Ishikawa (cell line): ENCODE measurements at regions not wholly inside any gene's neighbourhood (a gene's known extent, or its start where the extent isn't known, plus 50 kb on each side); places are given as distances from the start of the nearest gene placed in this dataset.

ENCODE experiments used
- CEBPB ChIP-seq: IDR thresholded peaks from 2 replicates; pipeline ENCODE4 v1.6.1; 2012
- CREB1 ChIP-seq: IDR thresholded peaks from 2 replicates; pipeline ENCODE4 v1.6.1; 2012; ENCODE audit warnings: low read depth
- EGR1 ChIP-seq: IDR thresholded peaks from 2 replicates; pipeline ENCODE4 v1.6.1; 2012
- EP300 ChIP-seq: IDR thresholded peaks from 2 replicates; pipeline ENCODE4 v1.6.1; 2012; ENCODE audit warnings: borderline replicate concordance
- FOXM1 ChIP-seq: IDR thresholded peaks from 2 replicates; pipeline ENCODE4 v1.6.1; 2012; ENCODE audit warnings: low read depth, borderline replicate concordance
- NFIC ChIP-seq: IDR thresholded peaks from 2 replicates; pipeline ENCODE4 v1.6.1; 2012
- RAD21 ChIP-seq: IDR thresholded peaks from 2 replicates; pipeline ENCODE4 v1.6.1; 2012; ENCODE audit warnings: low read depth
- TAF1 ChIP-seq: IDR thresholded peaks from 2 replicates; pipeline ENCODE4 v1.6.1; 2012; ENCODE audit warnings: low read depth, mild to moderate bottlenecking
- TCF12 ChIP-seq: IDR thresholded peaks from 2 replicates; pipeline ENCODE4 v1.6.1; 2012; ENCODE audit warnings: low read depth
- TEAD4 ChIP-seq: IDR thresholded peaks from 2 replicates; pipeline ENCODE4 v1.6.1; 2012
- YY1 ChIP-seq: IDR thresholded peaks from 2 replicates; pipeline ENCODE4 v1.6.1; 2012; ENCODE audit warnings: low read depth
- ZBTB7A ChIP-seq: IDR thresholded peaks from 2 replicates; pipeline ENCODE4 v1.6.1; 2012; ENCODE audit warnings: low read depth
- TF ChIP-seq, protein P1 (sequence below): IDR thresholded peaks from 2 replicates; pipeline ENCODE4 v1.6.1; 2012
- TF ChIP-seq, protein P2 (sequence below): IDR thresholded peaks from 2 replicates; pipeline ENCODE4 v1.6.1; 2012
- TF ChIP-seq, protein P3 (sequence below): IDR thresholded peaks from 2 replicates; pipeline ENCODE4 v1.6.1; 2012; ENCODE audit warnings: low read depth, mild to moderate bottlenecking

DNA sequence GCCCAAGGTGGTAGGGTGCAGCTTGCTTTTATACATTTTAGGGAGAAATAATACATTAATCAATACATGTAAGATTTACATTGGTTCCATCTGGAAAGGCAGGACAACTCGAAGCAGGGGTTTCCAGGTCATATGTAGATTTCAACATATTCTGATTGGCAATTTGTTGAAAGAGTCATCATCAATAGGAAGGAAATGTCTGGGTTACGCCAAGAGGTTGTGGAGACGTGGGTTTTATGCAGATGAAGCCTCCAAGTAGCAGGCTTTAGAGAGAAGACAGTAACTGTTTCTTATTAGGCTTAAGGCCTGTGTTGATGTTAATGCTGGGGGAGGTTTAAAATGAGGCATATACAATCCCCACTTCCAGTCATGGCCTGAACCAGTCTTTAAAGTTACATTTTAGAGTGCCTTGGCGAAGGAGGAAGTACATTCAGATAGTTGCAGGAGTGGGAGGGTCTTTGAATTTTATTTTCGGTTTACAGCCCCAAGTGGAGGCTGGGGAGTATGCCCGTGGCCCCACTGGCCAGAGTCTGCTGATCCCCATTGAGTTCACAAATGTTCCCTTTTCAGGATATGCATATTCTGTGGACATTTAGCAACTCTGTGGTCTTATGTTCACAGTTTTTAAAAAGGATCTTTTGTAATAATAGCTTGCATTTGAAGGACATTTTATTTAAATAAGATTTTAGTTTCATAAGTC, 166.0 kb upstream of the GDF10 start:
- no peak for TF ChIP-seq TEAD4
- TF ChIP-seq, protein P1, sequence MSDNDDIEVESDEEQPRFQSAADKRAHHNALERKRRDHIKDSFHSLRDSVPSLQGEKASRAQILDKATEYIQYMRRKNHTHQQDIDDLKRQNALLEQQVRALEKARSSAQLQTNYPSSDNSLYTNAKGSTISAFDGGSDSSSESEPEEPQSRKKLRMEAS: no peak
- no peak for TF ChIP-seq TAF1

DNA sequence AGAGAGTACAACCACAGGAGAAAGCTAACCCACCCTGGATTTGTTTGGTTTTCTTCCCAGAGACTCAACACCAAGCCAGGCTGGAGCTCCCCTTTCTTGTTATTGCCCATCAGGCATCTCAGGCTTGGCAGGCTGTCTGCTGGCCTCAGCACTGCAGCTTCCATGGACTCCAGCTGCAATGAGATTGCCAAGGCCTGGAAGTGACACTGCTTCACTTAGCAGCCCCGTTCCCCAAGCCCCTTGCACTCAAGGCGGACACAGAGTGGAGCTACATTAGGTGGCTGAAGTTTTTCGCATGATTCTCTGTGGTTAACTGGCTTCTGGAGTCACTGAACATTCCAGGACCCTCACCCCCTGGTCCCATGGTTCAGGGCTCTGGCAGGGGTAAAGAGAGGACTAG, 163.1 kb upstream of the GDF10 start:
- no peak for TF ChIP-seq YY1
- no peak for TF ChIP-seq CEBPB
- no peak for TF ChIP-seq FOXM1
- TF ChIP-seq, protein P2, sequence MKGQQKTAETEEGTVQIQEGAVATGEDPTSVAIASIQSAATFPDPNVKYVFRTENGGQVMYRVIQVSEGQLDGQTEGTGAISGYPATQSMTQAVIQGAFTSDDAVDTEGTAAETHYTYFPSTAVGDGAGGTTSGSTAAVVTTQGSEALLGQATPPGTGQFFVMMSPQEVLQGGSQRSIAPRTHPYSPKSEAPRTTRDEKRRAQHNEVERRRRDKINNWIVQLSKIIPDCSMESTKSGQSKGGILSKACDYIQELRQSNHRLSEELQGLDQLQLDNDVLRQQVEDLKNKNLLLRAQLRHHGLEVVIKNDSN: no peak
- TF ChIP-seq CREB1: no peak
- no peak for TF ChIP-seq EP300
- no peak for TF ChIP-seq RAD21
- no peak for TF ChIP-seq NFIC
- TF ChIP-seq ZBTB7A: no peak
- TF ChIP-seq, protein P1: no peak
- TF ChIP-seq, protein P3, sequence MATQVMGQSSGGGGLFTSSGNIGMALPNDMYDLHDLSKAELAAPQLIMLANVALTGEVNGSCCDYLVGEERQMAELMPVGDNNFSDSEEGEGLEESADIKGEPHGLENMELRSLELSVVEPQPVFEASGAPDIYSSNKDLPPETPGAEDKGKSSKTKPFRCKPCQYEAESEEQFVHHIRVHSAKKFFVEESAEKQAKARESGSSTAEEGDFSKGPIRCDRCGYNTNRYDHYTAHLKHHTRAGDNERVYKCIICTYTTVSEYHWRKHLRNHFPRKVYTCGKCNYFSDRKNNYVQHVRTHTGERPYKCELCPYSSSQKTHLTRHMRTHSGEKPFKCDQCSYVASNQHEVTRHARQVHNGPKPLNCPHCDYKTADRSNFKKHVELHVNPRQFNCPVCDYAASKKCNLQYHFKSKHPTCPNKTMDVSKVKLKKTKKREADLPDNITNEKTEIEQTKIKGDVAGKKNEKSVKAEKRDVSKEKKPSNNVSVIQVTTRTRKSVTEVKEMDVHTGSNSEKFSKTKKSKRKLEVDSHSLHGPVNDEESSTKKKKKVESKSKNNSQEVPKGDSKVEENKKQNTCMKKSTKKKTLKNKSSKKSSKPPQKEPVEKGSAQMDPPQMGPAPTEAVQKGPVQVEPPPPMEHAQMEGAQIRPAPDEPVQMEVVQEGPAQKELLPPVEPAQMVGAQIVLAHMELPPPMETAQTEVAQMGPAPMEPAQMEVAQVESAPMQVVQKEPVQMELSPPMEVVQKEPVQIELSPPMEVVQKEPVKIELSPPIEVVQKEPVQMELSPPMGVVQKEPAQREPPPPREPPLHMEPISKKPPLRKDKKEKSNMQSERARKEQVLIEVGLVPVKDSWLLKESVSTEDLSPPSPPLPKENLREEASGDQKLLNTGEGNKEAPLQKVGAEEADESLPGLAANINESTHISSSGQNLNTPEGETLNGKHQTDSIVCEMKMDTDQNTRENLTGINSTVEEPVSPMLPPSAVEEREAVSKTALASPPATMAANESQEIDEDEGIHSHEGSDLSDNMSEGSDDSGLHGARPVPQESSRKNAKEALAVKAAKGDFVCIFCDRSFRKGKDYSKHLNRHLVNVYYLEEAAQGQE: no peak
- no peak for TF ChIP-seq EGR1
- TF ChIP-seq TEAD4: no peak
- no peak for TF ChIP-seq TAF1
- TF ChIP-seq TCF12: no peak

DNA sequence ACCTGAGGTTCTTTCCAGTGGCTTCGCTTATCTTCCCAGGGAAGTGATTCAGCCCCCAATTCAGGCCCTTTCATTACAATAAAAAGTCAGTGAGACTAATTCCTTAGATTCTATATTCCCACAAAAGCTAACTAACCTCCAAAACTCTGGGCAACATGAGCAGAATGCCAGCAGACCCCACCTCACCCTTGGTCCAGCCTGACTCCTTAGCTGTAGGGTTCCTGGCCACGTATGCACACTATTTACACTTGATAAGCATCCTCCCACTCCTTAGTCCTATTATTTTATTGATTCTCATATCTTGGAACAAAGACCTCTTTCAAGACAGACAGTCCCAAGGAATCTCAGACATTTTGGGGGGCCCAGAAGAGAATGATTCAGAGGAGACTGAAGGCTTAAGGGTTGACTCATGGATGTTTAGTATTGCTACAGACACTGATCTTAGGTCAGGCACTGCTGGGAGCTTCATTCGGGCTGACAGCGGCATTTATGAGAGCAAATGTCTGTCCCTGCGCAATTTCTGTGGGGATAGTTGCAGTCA, 162.6 kb upstream of the GDF10 start:
- TF ChIP-seq RAD21: no peak
- TF ChIP-seq, protein P1: no peak
- TF ChIP-seq CREB1: no peak
- TF ChIP-seq, protein P3: no peak
- no peak for TF ChIP-seq ZBTB7A
- TF ChIP-seq TCF12: no peak
- TF ChIP-seq EGR1: no peak
- no peak for TF ChIP-seq FOXM1
- no peak for TF ChIP-seq EP300
- TF ChIP-seq, protein P2: no peak
- TF ChIP-seq NFIC: no peak

DNA sequence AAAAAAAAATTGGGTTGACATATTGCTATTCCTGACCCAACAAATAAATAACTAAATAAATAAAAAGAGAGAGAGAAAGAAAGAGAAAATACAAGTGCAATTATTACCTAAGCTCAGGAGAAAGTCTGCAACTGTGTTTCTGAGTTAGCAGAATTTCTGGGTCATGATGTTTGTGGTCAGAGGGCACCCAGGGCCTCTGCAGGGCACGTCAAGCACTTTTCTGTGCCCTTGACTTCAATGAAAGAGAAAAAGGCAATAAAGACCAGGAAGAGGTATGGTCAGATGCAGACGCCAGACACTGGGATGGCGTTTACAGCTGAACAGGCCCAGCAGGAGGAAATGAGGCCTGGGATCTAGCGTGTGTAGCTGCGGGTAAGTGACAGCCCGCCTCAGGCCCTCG, 160.9 kb upstream of the GDF10 start:
- no peak for TF ChIP-seq ZBTB7A
- TF ChIP-seq YY1: no peak

DNA sequence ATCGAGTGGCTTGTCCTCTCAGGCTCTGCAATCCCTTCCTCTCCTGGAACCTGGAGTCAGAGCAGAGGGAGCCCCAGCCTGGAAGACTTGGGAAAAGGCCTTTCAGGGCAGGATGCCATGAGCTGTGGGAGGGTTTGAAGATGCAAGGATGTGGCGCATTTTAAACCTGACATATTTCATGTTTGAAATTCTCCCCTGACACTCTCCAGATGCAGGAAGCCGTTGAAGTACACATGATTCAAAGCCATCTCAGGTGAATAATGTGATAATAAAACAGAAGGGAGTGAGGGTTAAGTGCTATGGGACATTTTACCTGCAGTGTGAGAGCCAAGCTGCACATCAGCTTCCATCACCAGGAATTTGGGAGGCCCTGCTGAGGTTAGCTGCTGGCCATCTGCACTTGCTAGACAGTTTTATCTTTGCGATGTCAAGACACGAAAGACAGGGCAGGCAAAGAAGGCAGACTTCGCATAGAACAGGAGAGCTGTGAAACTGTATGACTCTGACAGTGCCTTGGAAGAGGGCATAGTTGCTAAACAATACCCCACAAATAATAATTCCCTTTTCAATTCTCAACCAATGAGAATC, 159.1 kb upstream of the GDF10 start:
- TF ChIP-seq EP300 (no peak), TCF12 (no peak), ZBTB7A (no peak), CREB1 (no peak), YY1 (no peak), TEAD4 (no peak), EGR1 (no peak), TAF1 (no peak), FOXM1 (no peak), NFIC (no peak), RAD21 (no peak), CEBPB (no peak)
- TF ChIP-seq, protein P1: no peak
- TF ChIP-seq, protein P3: no peak
- TF ChIP-seq, protein P2: no peak
